ENCODE measurements at regions not wholly inside any gene's neighbourhood (a gene's known extent, or its start where the extent isn't known, plus 50 kb on each side); places are given as distances from the start of the nearest gene placed in this dataset.
"Not testable (repeated sequence)": the region's sequence is repeated elsewhere in the genome, so short reads cannot be mapped to it uniquely, and the experiment has no call there.

DNA sequence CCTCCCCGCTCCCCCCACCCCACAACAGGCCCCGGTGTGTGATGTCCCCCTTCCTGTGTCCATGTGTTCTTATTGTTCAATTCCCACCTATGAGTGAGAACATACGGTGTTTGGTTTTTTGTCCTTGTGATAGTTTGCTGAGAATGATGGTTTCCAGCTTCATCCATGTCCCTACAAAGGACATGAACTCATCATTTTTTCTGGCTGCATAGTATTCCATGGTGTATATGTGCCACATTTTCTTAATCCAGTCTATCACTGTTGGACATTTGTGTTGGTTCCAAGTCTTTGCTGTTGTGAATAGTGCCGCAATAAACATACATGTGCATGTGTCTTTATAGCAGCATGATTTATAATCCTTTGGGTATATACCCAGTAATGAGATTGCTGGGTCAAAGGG, 104.3 kb downstream of the MTPN start:
- ATAC-seq; intact Hi-C loops (cut with DNase I); DNase-seq: not testable (repeated sequence)

GRCh38 chr7:135862586-135863340, 114.2 kb upstream of the FAM180A start:
- intact Hi-C loops (cut with DNase I), result no loop called here
- ATAC-seq (no peak), DNase-seq (no peak)

DNA sequence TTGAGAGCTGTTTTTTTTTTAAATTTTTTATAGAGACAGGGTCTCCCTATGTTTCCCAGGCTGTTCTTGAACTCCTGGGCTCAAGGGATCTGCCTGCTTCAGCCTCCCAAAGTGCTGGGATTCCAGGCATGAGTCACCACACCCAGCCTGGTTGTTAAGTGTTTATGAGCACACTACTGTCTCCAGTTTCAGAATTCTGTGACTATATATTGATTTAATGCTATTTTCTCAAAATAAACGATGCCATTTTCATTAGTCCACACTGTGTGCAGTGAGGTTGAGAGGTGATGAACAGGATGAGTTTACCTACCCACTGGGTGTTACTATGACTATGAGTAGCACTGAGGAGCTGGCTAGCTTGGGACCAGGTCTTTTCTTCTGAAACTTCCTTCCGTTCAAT, 110.9 kb upstream of the FAM180A start:
- intact Hi-C loops (cut with DNase I), result no loop called here
- no peak for DNase-seq
- no peak for ATAC-seq

DNA sequence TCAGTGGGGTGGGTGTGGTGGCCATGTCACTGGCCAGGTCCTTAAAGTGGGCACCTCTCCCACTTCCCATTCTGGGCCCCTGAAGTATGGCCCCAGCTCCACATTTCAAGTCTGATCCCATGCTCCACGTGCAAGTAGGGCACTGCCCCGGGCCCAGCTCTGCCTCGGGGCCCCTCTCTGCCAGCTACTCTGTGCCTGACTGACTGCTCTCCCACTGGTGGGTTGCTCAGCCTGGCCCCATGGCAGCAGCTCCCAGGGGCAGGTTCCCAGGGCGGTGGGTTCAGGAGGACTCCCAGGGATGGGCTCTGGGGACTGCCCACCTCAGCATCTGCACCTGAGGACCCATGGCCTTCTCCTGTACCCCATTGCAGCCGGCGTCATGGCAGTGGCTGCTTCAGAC, 110.2 kb upstream of the FAM180A start:
- DNase-seq (no peak), ATAC-seq (no peak)
- intact Hi-C loops (cut with DNase I), result no loop called here

DNA sequence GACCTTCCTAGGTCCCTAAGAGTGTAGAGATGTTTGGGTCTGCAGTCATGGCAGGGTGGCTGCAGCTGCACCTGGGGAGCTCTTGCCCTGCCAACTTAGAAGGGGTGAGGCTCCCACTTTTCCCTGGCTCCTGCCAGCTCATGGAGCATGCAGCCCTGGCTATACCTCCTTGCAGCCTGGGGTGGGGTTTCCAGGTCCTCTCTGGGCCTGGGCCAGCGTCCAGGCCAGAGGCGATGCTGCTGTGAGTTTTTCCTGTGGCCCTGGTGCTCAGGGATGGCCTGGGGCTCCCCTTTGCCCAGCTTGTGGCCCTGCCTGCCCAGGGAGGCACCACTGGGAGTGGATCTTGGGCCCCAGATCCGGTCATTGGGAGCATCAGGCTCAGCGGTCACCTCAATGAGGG, 109.8 kb upstream of the FAM180A start:
- ATAC-seq (no peak), DNase-seq (no peak)

DNA sequence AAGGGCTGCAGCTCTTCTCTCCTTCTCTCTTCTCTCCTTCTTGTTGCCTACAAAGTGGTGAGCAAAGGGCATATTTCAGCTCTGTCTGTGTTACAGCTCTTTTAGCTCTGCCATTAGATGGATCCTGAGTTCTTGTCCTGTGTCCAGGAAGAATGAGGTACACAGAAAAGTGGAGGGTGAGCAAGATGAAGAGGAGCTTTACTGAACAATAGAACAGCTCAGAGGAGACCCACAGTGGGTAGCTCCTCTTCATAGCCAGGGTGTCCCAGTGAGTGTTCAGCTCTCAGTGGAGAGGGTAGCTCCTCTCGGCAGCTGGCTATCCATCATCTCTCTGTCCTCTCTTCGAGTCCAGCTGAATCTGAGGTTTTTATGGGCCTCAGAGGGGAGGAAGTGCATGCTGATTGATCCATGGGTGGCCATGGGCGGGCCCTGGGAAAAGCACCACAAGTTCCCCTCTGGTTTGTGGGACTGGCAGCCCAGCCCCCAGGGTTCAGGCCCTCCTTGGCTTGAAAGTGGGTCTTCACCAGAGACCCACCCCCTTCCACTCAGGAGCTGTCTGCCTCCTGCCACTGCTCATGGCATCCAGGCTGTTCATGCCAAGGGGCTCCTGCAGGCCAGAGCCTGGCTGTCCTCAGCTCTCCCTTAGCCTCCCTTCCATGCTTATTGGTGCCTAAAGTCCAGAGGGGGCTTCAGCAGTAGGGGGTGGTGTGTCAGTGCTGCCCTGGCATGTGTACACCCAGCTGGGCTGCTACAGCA, 109.1 kb upstream of the FAM180A start:
- intact Hi-C loops (cut with DNase I), result no loop called here
- no peak for ATAC-seq
- no peak for DNase-seq

More for the DNA sequence above, 109.8 kb upstream of the FAM180A start:
- intact Hi-C loops (cut with DNase I), result no loop called here

DNA sequence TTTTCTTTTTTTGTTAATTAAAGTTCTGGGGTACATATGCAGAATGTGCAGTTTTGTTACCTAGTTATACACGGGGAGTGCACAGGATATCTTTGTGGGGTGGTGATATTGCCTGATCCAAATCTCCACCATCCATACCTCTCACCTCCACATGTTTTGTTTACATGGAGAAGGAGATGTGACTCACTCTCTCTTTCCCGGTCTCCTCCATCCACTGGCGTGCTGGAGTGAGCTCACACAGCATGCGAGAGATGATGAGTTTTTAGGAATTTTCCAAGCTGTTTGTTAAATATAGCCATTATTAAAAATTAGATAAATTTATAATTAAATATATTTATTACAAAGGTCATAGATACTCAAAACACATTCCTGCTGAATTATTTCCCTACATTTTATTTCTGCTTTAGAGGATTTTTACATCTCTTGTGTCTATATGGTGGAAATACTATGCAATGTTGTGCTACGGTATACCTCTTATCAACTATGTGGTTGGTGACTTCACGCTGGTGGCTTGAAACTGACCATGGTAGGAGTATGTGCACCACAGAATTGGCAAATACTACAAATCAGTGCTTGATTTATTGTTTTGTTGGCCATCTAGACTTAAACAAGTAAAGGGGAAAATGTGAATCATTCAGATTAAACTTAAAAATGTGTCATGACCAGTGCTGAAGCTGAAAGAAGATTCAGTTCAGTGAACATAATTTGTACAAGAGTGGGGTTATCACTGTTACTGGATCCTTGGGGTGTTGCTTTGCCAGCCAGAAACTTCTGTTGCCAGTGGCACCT, 107.9 kb upstream of the FAM180A start:
- ATAC-seq, result no peak
- DNase-seq, result no peak
- intact Hi-C loops (cut with DNase I), result no loop called here

- intact Hi-C loops (cut with DNase I), result no loop called here
- no peak for DNase-seq
- no peak for ATAC-seq
These were observed 107.2 kb upstream of the FAM180A start for GRCh38 chr7:135855846-135856245.

DNA sequence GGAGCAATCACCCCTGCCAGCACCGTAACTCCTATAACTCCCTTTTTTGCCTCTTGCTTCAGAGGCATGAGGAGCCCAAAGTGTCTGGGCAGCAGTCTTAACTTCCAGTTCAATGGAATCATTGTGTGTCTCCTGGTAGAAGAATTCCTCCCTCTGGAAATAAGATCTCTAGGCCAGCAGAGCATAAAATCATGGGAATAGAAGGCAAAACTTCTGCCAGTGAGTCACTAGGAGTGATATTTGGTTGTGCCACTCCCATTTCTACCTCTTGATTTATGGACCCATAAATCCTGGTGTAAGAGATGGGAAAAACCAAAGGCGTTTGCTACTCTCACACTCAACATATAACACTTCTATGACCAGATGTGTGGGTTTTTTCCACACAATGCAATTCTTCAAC, 104.9 kb upstream of the FAM180A start:
- intact Hi-C loops (cut with DNase I), result no loop called here
- ATAC-seq (no peak), DNase-seq (no peak)

GRCh38 chr7:135853008-135853407, 104.4 kb upstream of the FAM180A start:
- no peak for ATAC-seq
- DNase-seq, result no peak
- intact Hi-C loops (cut with DNase I), result no loop called here

DNA sequence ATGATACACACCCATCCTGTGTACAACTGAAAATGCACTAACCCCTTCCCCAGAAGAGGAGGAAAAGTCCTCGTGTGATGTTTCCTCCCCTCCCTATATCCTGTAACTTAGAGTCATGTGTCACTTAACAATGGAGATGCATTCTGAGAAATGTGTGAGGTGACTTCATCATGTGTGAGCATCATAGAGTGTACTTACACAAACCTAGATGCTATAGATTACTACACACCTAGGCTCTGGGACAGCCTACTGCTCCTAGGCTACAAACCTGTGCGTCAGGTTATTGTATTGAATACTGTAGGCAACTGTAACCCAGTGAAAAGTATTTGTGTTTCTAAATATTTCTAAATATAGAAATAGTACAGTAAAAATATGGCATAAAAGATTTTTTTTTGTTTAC, 98.6 kb upstream of the FAM180A start:
- DNase-seq (no peak), ATAC-seq (no peak)
- intact Hi-C loops (cut with DNase I), result no loop called here

DNA sequence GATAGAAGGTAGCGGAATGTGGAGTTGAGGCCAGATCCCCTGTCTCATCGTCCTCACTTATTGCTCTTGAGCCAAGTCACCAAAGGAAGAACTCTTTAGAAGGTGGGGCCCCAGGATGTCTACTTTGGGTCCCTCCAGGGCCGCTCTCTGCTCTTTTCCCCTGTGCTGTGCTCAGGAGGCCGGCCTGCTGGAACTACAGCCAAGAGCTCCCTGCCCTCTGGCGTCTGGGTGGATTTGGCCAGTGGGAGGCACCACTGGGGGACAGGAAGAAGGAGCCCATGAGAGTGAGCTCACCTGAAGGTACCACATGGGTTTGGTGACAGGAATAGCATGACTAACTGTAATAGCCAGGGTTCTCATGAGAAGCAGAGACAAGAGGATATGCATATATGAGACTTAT, 97.7 kb upstream of the FAM180A start:
- DNase-seq (no peak), ATAC-seq (no peak)
- intact Hi-C loops (cut with DNase I), result no loop called here

DNA sequence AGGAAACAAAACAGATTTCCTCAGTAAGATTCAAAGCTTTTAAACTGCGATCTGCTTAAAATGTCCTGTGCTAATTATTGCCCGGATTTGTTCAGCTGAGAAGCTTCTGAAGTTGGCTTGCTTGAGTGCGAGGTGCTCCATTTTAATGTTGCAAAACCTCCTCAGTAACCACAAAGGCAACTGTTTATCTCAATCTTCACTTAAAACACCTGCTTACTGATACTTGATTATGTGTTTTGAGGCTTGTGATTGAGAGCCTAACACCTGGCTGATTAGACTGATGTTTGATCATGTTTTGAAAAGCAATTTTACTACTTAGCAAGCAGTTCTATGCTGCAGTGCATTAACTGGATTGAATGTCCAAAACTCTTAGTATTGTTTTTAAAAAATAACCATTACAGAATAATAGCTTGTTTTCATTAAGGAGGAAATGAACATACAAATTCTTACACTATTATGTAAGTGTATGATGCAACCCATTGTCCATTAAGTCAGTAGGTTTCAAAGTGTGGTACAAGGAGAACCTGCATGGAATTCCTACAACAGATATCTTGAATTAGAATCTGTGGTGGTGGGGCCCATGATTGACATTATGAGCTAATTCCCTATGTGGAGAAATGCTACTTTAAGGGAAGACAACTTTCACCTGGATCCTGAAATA, 96.9 kb upstream of the FAM180A start:
- no peak for ATAC-seq

GRCh38 chr7:135844903-135845302, 96.3 kb upstream of the FAM180A start:
- ATAC-seq, result no peak
- intact Hi-C loops (cut with DNase I), result no loop called here
- DNase-seq, result no peak

More for the DNA sequence above, 96.9 kb upstream of the FAM180A start:
- no peak for DNase-seq
- intact Hi-C loops (cut with DNase I), result no loop called here

DNA sequence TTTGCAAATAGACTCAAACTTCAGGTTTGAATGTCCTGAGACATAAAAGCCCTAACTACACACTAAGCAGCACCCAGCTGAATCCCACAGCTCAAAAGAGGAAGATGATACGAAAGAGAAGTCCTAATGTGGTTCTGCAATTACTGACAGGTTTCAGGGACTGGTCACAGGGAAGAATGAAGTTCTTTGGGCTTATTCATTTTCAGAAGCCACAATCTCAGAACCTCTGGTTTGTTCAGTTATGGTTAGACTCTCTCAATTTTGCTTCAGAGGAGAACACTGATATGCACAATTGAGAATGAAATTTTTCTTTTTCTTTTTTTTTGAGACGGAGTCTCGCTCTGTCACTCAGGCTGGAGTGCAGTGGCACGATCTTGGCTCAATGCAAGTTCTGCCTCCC, 94.6 kb upstream of the FAM180A start:
- intact Hi-C loops (cut with DNase I), result no loop called here
- no peak for DNase-seq
- ATAC-seq, result no peak

DNA sequence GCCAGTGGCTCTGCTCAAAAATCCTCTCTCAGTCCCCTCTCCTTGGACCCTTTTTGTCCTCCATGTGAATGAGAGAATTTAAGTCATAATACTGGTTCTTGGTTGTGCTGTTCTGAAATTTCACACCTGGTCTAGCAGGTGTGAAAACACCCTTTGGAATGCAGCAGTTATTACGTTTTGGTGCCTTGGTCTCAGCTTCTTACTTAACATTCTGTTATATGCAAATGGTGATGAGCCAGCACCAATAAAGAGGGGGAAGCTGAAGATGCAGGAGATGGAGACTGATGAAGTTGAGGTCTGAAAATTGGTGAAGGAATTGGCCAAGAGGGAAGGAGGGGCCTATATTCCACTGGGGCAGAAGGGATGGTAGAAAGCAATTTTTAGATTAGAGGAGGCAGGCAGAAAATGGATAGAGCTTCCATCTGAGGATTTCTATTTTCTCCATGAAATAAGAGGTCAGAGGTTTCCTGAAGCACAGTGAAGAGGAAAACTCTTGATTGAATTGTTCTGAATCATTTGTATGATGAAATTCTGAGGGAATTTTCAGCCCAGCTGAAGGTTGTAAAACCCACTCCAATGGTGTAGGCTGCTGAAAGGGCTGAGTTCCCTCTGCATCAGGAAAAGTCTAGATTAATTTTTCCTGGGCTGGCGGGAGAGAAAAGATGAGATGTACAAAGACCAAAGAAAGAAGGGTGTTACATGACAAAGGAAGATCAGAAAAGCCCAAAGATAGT, 94.0 kb upstream of the FAM180A start:
- DNase-seq (no peak), ATAC-seq (no peak)
- intact Hi-C loops (cut with DNase I), result no loop called here

- ATAC-seq (no peak), DNase-seq (no peak)
- intact Hi-C loops (cut with DNase I), result no loop called here
These were observed 92.0 kb upstream of the FAM180A start for GRCh38 chr7:135840591-135840990.

- intact Hi-C loops (cut with DNase I), result no loop called here
- DNase-seq (no peak), ATAC-seq (peak; percentile 59 to 68)
These were observed 89.1 kb upstream of the FAM180A start for GRCh38 chr7:135837675-135838074.

DNA sequence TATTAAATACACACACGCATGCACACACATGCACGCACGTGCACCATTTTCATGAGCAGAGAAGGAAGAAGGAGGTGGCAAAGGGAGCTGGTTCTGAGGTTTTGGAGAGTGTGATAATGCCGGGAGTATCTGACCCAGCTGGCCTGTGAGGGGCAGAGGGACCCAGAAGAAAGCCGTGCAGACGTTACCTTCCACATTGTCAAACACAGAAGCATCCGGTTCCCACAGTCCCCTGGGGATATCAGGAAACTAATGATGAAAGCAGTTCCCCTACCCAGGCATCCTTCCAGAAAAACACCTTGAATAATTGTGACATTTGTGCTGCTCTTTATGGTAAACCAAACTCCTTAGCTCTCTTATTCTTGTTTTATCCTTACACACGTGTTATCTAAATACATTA, 85.7 kb upstream of the FAM180A start:
- intact Hi-C loops (cut with DNase I), result no loop called here
- ATAC-seq (no peak), DNase-seq (no peak)
